PC-9 (cell line): ENCODE measurements at regions not wholly inside any gene's neighbourhood (a gene's known extent, or its start where the extent isn't known, plus 50 kb on each side); places are given as distances from the start of the nearest gene placed in this dataset.

Experiments used
- BruUV-seq: library from RNA; stranded (reverse); fragments of 400-500 nt; replicated peaks from 2 replicates; lab custom pipeline; 2021; lab: Mats Ljungman, UMichigan
- CTCF ChIA-PET: fragments of 300-600 bp; sonication (Branson Sonifier 250); formaldehyde crosslinking; loops from one replicate; lab custom pipeline; 2022; ENCODE audit warnings: antibody characterized with exemption; lab: Charles Lee
- POLR2A ChIA-PET: fragments of 300-600 bp; sonication (Branson Sonifier 250); formaldehyde crosslinking; loops from one replicate; lab custom pipeline; 2022; ENCODE audit warnings: antibody characterized with exemption; ENCODE audit not compliant: unreplicated experiment; lab: Charles Lee
- DNase-seq, 2 experiments: peaks; one replicate each; pipeline versions ENCODE4 v3.0.0 to v3.0.0-alpha.2; 2015 to 2022; ENCODE audit warnings: mixed read lengths in 1 of 2
- H2AFZ ChIP-seq: fragments of 200-600 bp; sonication (generic); 2 replicates; pipeline ENCODE4 v1.8.1; 2017; ENCODE audit warnings: antibody characterized with exemption
- H3F3A ChIP-seq: fragments of 200-600 bp; sonication (generic); 2 replicates; pipeline ENCODE4 v1.8.1; 2017; ENCODE audit warnings: antibody characterized with exemption, mild to moderate bottlenecking, low read depth; ENCODE audit not compliant: insufficient read depth
- H3K27ac ChIP-seq: fragments of 200-600 bp; sonication (generic); 2 replicates; pipeline ENCODE4 v1.6.1; 2016; ENCODE audit warnings: mixed run types
- H3K27me3 ChIP-seq: fragments of 200-600 bp; sonication (generic); 2 replicates; pipeline ENCODE4 v1.6.1; 2016; ENCODE audit warnings: low read depth, mixed run types; ENCODE audit not compliant: insufficient read depth
- H3K36me3 ChIP-seq: fragments of 200-600 bp; sonication (generic); 2 replicates; pipeline ENCODE4 v1.6.1; 2016; ENCODE audit warnings: low read depth, mixed run types
- H3K4me1 ChIP-seq: fragments of 200-600 bp; sonication (generic); replicated peaks from 2 replicates; pipeline ENCODE4 v1.6.1; 2016; ENCODE audit warnings: mixed run types; ENCODE audit not compliant: insufficient read depth
- H3K4me2 ChIP-seq: fragments of 200-600 bp; sonication (generic); 2 replicates; pipeline ENCODE4 v1.6.1; 2017; ENCODE audit warnings: mixed run types
- H3K4me3 ChIP-seq: fragments of 200-600 bp; sonication (generic); 2 replicates; pipeline ENCODE4 v1.6.1; 2016; ENCODE audit warnings: mixed run types
- H3K79me2 ChIP-seq: fragments of 200-600 bp; sonication (generic); 2 replicates; pipeline ENCODE4 v1.6.1; 2017; ENCODE audit warnings: low read depth, mixed run types
- H3K9me2 ChIP-seq: fragments of 200-600 bp; sonication (generic); 2 replicates; pipeline ENCODE4 v1.8.1; 2017; ENCODE audit warnings: mild to moderate bottlenecking; ENCODE audit not compliant: insufficient read depth
- H3K9me3 ChIP-seq: fragments of 200-600 bp; sonication (generic); 2 replicates; pipeline ENCODE4 v1.8.1; 2016; ENCODE audit warnings: low read depth; ENCODE audit not compliant: insufficient read depth
- H4K20me1 ChIP-seq: fragments of 200-600 bp; sonication (generic); 2 replicates; pipeline ENCODE4 v1.8.1; 2017; ENCODE audit not compliant: insufficient read depth
- CTCF ChIP-seq: fragments of 200-600 bp; sonication (generic); conservative IDR thresholded peaks from 2 replicates; pipeline ENCODE4 v1.6.1; 2017; ENCODE audit warnings: mixed run types, antibody characterized with exemption, mild to moderate bottlenecking, moderate library complexity
- EZH2 ChIP-seq: fragments of 200-600 bp; sonication (generic); IDR thresholded peaks from 2 replicates; pipeline ENCODE4 v1.8.0; 2017; ENCODE audit warnings: antibody characterized with exemption, low read depth
- intact Hi-C: fragments of 100-400 bp; cut with micrococcal nuclease; formaldehyde crosslinking; loops from one replicate; pipeline ENCODE4 v1.10.0; 2022; ENCODE audit not compliant: unreplicated experiment

DNA sequence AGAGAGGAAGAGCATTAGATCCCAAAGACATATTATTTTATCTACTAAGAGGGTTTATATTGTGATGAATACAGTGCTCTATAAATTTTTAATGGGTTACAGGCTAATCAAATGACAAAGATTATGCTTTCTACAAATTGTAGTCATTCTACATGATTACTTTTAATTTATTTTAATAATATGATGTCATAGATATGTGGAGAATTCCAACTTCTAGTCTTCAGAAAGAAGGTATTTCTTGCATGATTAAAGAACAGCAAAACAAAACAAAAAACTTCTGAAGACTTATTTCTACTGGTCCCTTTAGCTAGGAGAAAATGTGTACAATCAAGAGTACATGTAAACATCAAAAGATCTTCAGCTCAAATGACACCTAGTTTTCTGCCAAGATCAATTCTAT lies 71.5 kb upstream of the FOXG1 start:
- ChIA-PET CTCF (no interaction called here), POLR2A (no interaction called here)
- no peak overlapping the region for H3K4me3 ChIP-seq
- H3K9me2 ChIP-seq, result no peaks in the 10 kb centered on the region
- H3K36me3 ChIP-seq, result no peaks in the 10 kb centered on the region
- no peak overlapping the region for H2AFZ ChIP-seq
- H3K4me2 ChIP-seq, result no peak overlapping the region
- no TSS peak for BruUV-seq
- H3K27ac ChIP-seq, result no peak overlapping the region
- H3K27me3 ChIP-seq, result no peaks in the 10 kb centered on the region
- H3K9me3 ChIP-seq, result no peaks in the 10 kb centered on the region
- no peaks in the 10 kb centered on the region for H4K20me1 ChIP-seq
- H3F3A ChIP-seq, result no peaks in the 10 kb centered on the region
- intact Hi-C loops, result no loop called here
- TF ChIP-seq EZH2, result no peak
- TF ChIP-seq CTCF, result no peak
- H3K4me1 ChIP-seq, result no peaks in the 10 kb centered on the region
- no peak for DNase-seq
- no peaks in the 10 kb centered on the region for H3K79me2 ChIP-seq

DNA sequence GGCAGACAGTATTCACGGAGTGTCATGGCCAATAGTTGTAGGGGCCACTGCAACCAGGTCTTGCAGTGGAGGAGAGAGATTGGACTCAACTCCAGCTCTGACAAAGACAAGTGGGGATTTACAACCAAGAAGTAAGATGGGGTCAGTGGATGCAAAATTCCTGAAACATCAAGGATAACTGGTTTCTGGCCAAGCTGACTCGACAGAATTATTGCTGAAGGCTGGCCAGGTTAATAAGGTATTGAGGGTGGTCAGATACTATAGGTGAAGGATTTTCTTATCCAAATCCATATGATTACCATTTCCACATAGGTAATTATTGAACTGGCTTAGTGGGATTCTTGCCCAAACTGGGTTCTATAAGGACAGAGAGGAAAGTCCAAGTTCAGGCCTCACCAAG lies 64.9 kb upstream of the FOXG1 start:
- Histone ChIP-seq H3K36me3 (no peaks in the 10 kb centered on the region), H3K27ac (no peak overlapping the region), H3K9me3 (no peaks in the 10 kb centered on the region), H3K4me2 (no peak overlapping the region), H3F3A (no peaks in the 10 kb centered on the region), H3K9me2 (no peaks in the 10 kb centered on the region; the same call in 1 of the 2 replicates), H3K4me1 (no peaks in the 10 kb centered on the region), H4K20me1 (no peaks in the 10 kb centered on the region), H3K79me2 (no peaks in the 10 kb centered on the region), H2AFZ (no peak overlapping the region), H3K4me3 (no peak overlapping the region), H3K27me3 (no peaks in the 10 kb centered on the region)
- BruUV-seq, result no TSS peak
- no peak for TF ChIP-seq EZH2
- no peak for TF ChIP-seq CTCF
- intact Hi-C loops, result no loop called here
- ChIA-PET CTCF (no interaction called here), POLR2A (no interaction called here)
- DNase-seq, result no peak

DNA sequence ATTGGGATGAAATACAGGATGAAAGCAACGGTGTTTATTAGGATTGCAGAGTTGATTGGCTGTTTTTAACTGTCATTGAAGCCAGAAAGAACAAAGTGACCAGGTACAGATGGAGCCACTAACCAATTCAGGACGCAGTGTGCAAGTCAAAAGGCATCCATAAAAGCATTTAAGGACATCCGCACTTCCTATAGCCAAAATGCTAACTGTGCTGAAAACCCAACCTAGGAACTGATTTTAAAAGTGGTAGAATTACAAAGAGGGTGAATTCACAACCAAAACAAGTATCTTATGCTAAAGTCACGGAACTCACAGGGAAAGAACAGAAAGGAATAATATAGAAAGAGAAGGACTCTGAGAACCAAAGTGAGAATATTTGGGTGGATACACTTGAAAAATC lies 63.1 kb upstream of the FOXG1 start:
- no peak overlapping the region for H3K4me2 ChIP-seq
- TF ChIP-seq CTCF (no peak), EZH2 (no peak)
- no peaks in the 10 kb centered on the region for H3K27me3 ChIP-seq
- H3F3A ChIP-seq, result no peaks in the 10 kb centered on the region
- intact Hi-C loops, result no loop called here
- no peaks in the 10 kb centered on the region; the same call in 1 of the 2 replicates for H3K9me2 ChIP-seq
- H3K79me2 ChIP-seq, result no peaks in the 10 kb centered on the region
- POLR2A ChIA-PET, result no interaction called here
- DNase-seq, result no peak
- no peaks in the 10 kb centered on the region for H3K4me1 ChIP-seq
- no peak overlapping the region for H3K27ac ChIP-seq
- H3K9me3 ChIP-seq, result no peaks in the 10 kb centered on the region
- no peaks in the 10 kb centered on the region for H4K20me1 ChIP-seq
- CTCF ChIA-PET, result no interaction called here
- no TSS peak for BruUV-seq
- no peak overlapping the region for H2AFZ ChIP-seq
- H3K36me3 ChIP-seq, result no peaks in the 10 kb centered on the region
- H3K4me3 ChIP-seq, result no peak overlapping the region
